ENCODE measurements at regions not wholly inside any gene's neighbourhood (a gene's known extent, or its start where the extent isn't known, plus 50 kb on each side); places are given as distances from the start of the nearest gene placed in this dataset.

DNA sequence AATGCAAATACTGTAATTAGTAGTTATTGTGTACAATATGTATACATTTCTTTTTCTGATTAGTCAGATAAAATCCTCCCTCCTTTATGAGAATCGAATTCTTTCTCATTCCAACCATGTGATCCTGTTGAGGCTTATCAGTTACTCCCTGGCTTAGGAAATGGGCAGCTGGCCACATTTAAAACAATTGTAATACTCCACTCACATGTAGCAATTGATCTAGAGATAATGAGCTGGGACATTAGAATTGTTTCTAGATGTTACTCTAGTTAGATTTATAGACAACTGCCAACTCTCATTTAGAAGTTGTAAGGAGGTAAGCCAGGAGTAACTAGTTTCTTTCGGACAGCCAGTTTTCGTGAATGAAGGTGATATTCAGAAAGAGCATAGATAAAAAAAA lies 859.3 kb upstream of the AADAT start (continued):
- TF ChIP-seq RNF2 (IDR thresholded peaks at IDR 0.05; ENCODE audit: borderline replicate concordance, low read depth, low read length, missing control alignments, poor library complexity, severe bottlenecking) (no peak), SAP30 (IDR thresholded peaks at IDR 0.05; ENCODE audit: insufficient read depth, insufficient replicate concordance, low read length) (no peak)
